Large intestine (tissue), 3 donors: ENCODE measurements at regions not wholly inside any gene's neighbourhood (a gene's known extent, or its start where the extent isn't known, plus 50 kb on each side); places are given as distances from the start of the nearest gene placed in this dataset.

Experiments used
- DNase-seq, 2 donors: peaks; one replicate each; pipeline versions ENCODE4 v3.0.0 to v3.0.0-alpha.2; 2013
- H3K27ac ChIP-seq: one replicate; pipeline ENCODE4 v1.5.1; 2013; ENCODE audit warnings: low read length
- H3K27me3 ChIP-seq: 2 replicates; pipeline ENCODE4 v1.6.1; 2013; ENCODE audit warnings: low read length; ENCODE audit not compliant: control insufficient read depth, insufficient read depth
- H3K36me3 ChIP-seq: 2 replicates; pipeline ENCODE4 v1.6.1; 2013; ENCODE audit warnings: low read length; ENCODE audit not compliant: control insufficient read depth, insufficient read depth
- H3K4me1 ChIP-seq: one replicate; pipeline ENCODE4 v1.6.1; 2013; ENCODE audit warnings: low read length; ENCODE audit not compliant: control insufficient read depth, insufficient read depth
- H3K4me3 ChIP-seq: one replicate; pipeline ENCODE4 v1.5.1; 2013; ENCODE audit warnings: low read length
- H3K9me3 ChIP-seq: one replicate; pipeline ENCODE4 v1.6.1; 2013; ENCODE audit warnings: mild to moderate bottlenecking, low read depth, low read length, moderate library complexity; ENCODE audit not compliant: control insufficient read depth
- WGBS: methylation state at CpG from one replicate; pipeline ENCODE4 v1.1.5; 2013; ENCODE audit warnings: low lambda C conversion rate; ENCODE audit not compliant: insufficient coverage; 5-methylcytosine and 5-hydroxymethylcytosine counted together

- H3K4me3 ChIP-seq: no peak overlapping the region
Measured at GRCh38 chr2:239495175-239495574, 94.4 kb upstream of the HDAC4 start.

GRCh38 chr2:239494578-239494977 lies 93.8 kb upstream of the HDAC4 start:
- no CpG with 5 or more reads among the region's 3 CpGs for WGBS
- Histone ChIP-seq H3K27ac (no peak overlapping the region), H3K4me1 (no peaks in the 10 kb centered on the region), H3K9me3 (no peaks in the 10 kb centered on the region), H3K4me3 (no peak overlapping the region), H3K27me3 (peaks cover 4% of the 10 kb centered on the region), H3K36me3 (no peaks in the 10 kb centered on the region)
- peak in 1 of 2 donors; percentile 17 for DNase-seq

More at GRCh38 chr2:239495175-239495574, 94.4 kb upstream of the HDAC4 start:
- DNase-seq: no peak
- H3K36me3 ChIP-seq: no peaks in the 10 kb centered on the region
- no peaks in the 10 kb centered on the region for H3K9me3 ChIP-seq
- H3K27ac ChIP-seq: no peak overlapping the region
- peaks cover 4% of the 10 kb centered on the region for H3K27me3 ChIP-seq
- no CpG with 5 or more reads among the region's 4 CpGs for WGBS
- H3K4me1 ChIP-seq: no peaks in the 10 kb centered on the region

- WGBS: no CpG with 5 or more reads among the region's 3 CpGs
- Histone ChIP-seq H3K27me3 (peaks cover 4% of the 10 kb centered on the region), H3K27ac (no peak overlapping the region), H3K36me3 (no peaks in the 10 kb centered on the region), H3K9me3 (no peaks in the 10 kb centered on the region), H3K4me3 (no peak overlapping the region), H3K4me1 (no peaks in the 10 kb centered on the region)
- no peak for DNase-seq
Measured at GRCh38 chr2:239489481-239489880, 88.7 kb upstream of the HDAC4 start.

- no peaks in the 10 kb centered on the region for H3K36me3 ChIP-seq
- no peaks in the 10 kb centered on the region for H3K9me3 ChIP-seq
- H3K27me3 ChIP-seq: peaks cover 4% of the 10 kb centered on the region
- no CpG with 5 or more reads among the region's 8 CpGs for WGBS
- no peaks in the 10 kb centered on the region for H3K4me1 ChIP-seq
- H3K4me3 ChIP-seq: no peak overlapping the region
- H3K27ac ChIP-seq: no peak overlapping the region
- DNase-seq: no peak
Measured at GRCh38 chr2:239488125-239488524, 87.3 kb upstream of the HDAC4 start.

DNA sequence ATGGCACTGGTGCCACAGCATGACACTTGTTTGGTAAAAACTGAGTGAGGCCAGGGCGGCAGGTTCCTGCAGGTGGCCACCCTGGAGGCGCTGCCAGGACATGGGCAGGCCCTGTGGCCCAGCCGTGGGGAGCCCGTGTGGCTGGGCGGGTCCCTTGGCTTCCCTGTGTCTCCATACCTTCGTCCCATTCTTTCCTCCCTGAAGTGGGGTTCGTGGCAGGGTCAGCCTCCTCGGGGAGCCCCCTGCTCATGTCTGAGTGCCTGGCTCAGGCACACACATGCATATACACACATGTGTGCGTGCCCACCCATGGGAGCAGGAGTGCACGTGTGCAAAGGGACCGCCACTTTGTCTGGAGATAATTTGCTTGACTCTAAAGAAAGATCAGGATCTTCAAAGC lies 86.5 kb upstream of the HDAC4 start:
- Histone ChIP-seq H3K9me3 (no peaks in the 10 kb centered on the region), H3K27ac (no peak overlapping the region), H3K4me3 (no peak overlapping the region), H3K27me3 (peaks cover 4% of the 10 kb centered on the region), H3K4me1 (peaks cover 7% of the 10 kb centered on the region), H3K36me3 (no peaks in the 10 kb centered on the region)
- WGBS: no CpG with 5 or more reads among the region's 11 CpGs
- no peak for DNase-seq

- Histone ChIP-seq H3K27me3 (no peaks in the 10 kb centered on the region), H3K27ac (no peak overlapping the region), H3K9me3 (no peaks in the 10 kb centered on the region), H3K4me1 (peaks cover 8% of the 10 kb centered on the region), H3K4me3 (no peak overlapping the region), H3K36me3 (no peaks in the 10 kb centered on the region)
- WGBS: 100% methylated on average over 1 of the region's 3 CpGs
- DNase-seq: no peak
Measured at GRCh38 chr2:239485622-239486021, 84.8 kb upstream of the HDAC4 start.

DNA sequence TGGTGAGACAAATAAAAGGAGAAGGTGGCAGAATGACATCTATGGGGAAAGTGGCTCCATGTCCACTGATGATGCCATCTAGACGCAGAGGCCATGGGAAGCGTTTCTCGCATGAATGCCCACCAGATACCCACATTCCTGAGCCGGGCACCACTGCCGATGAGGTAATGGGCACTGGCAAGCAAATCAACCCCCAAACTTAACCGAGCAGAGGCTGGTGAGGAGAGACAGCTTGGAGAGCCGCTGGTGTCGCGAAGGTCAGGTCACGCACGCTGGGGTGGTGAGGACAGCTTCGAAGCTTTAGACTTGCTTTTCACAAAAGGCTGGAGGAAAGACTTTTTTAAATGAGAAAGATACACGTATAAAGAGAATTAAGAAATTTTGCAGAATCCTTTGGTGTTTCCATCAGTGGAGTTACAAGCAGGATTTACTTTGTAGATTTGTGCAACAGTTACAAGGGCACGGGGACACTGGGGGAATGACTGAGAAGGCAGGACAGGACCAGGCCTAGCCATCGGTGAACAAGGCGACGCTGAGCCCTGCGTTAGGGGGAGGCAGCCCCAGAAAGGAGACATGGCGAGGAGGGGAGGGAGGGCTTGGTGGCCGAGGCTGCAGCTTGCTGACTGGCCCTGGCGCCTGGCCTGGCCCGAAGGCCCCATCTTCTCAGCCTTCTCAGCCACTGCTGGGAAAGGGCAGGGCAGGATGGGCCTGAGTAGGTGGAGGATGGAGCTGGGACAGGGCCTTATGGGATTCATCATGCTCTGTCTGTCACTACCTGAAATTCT lies 83.9 kb upstream of the HDAC4 start:
- no peak overlapping the region for H3K27ac ChIP-seq
- 100% methylated on average over 1 of the region's 22 CpGs for WGBS
- DNase-seq: no peak

DNA sequence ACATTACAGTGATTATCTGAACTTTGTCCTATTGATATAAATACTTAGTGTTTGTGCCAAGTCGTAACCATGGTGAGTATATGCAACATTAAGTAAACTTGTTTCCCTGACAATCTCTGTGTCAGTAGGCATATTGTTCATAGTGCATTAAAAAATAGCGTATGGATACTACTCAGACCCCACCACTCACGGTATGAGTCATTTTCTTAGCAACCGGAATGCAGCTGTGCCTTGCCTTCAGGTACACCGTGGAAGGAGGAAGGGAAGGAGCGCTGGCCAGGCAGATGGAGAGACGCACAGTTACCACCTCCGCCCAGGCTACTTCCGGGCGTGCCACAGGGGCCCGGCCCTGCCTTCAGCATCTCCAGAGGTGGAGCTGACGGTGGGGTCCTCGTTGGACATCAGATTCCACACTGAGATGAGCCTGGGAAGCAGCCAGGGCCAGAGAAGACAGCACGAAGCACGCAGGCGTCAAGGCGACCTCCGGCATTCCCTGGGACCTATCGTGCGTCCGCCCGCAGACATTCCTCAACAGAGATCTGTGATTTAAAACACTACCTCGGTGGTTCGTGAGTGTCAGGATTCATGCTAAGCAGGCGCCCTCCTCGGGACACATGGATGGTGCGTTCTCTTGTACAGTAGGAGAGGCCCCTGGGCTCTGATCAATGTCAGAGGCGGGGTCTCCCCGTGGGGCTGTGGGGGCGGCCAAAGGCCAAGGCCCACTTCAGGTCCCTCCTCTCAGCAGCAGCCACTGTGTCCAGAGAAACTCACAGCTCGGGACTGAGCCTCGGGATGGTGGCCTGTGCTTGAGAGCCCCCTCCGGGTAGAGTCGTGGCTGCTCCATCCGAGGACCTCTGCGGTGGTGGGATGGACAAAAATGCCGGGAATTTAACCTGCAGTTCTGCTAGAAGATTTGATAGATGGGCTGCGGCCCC lies 82.2 kb upstream of the HDAC4 start:
- peak; percentile 48 to 75 for DNase-seq
- no peaks in the 10 kb centered on the region for H3K36me3 ChIP-seq
- H3K9me3 ChIP-seq: no peaks in the 10 kb centered on the region
- WGBS: 20% methylated on average over 1 of the region's 38 CpGs
- no peak overlapping the region for H3K27ac ChIP-seq
- no peaks in the 10 kb centered on the region for H3K27me3 ChIP-seq
- no peak overlapping the region for H3K4me3 ChIP-seq
- peaks cover 8% of the 10 kb centered on the region for H3K4me1 ChIP-seq

More for the DNA sequence above, 83.9 kb upstream of the HDAC4 start:
- H3K9me3 ChIP-seq: no peaks in the 10 kb centered on the region
- H3K36me3 ChIP-seq: no peaks in the 10 kb centered on the region
- no peak overlapping the region for H3K4me3 ChIP-seq
- no peaks in the 10 kb centered on the region for H3K27me3 ChIP-seq
- H3K4me1 ChIP-seq: peaks cover 8% of the 10 kb centered on the region

DNA sequence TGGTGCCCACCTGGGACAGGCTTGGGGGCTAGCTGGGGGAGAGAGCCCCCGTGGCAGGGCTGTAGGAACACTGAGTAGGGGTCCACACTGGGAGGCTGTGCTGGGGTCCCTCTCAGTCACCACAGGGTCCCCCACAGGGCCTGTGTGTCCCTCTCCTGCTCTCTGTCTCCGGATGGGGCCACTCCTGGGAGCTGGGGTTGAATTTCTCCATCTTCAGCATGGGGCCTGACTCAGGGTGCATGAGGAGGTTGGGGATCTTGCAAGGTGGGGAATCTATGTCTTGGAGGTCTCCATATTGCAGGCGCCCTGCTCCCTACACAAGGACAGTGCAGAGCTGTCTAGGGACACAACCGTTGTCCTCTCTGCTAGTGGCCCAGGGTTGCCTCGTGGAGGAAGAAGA lies 78.7 kb upstream of the HDAC4 start:
- H3K4me1 ChIP-seq: peaks cover 8% of the 10 kb centered on the region
- no peak for DNase-seq
- no peaks in the 10 kb centered on the region for H3K9me3 ChIP-seq
- H3K27ac ChIP-seq: no peak overlapping the region
- no peak overlapping the region for H3K4me3 ChIP-seq
- H3K36me3 ChIP-seq: no peaks in the 10 kb centered on the region
- no CpG with 5 or more reads among the region's 5 CpGs for WGBS
- H3K27me3 ChIP-seq: no peaks in the 10 kb centered on the region

- Histone ChIP-seq H3K9me3 (no peaks in the 10 kb centered on the region), H3K27ac (no peak overlapping the region), H3K36me3 (no peaks in the 10 kb centered on the region), H3K4me3 (no peak overlapping the region), H3K27me3 (peaks cover 8% of the 10 kb centered on the region), H3K4me1 (peaks cover 5% of the 10 kb centered on the region)
- DNase-seq: no peak
- WGBS: no CpG with 5 or more reads among the region's 19 CpGs
Measured at GRCh38 chr2:239477591-239477990, 76.8 kb upstream of the HDAC4 start.
